IMR-90 (cell line): ENCODE measurements at regions not wholly inside any gene's neighbourhood (a gene's known extent, or its start where the extent isn't known, plus 50 kb on each side); places are given as distances from the start of the nearest gene placed in this dataset.

Experiments used
- ATAC-seq: fragments of 200-7000 bp; cut with Tn5 transposase; 2 replicates; pipeline ENCODE4 v1.9.1; 2020; ENCODE audit warnings: low read depth, mild to moderate bottlenecking, moderate library complexity
- BruUV-seq: library from RNA; stranded (reverse); fragments of 400-500 nt; replicated peaks from 2 replicates; lab custom pipeline; 2021; lab: Mats Ljungman, UMichigan
- CTCF ChIA-PET: fragments of 300-600 bp; formaldehyde crosslinking; extraction: SDS; loops from one replicate; lab custom pipeline; 2021; ENCODE audit warnings: antibody characterized with exemption; lab: Yijun Ruan, JAX
- POLR2A ChIA-PET: fragments of 300-600 bp; sonication (Branson Sonifier 250); formaldehyde crosslinking; loops from one replicate; lab custom pipeline; 2022; ENCODE audit warnings: antibody characterized with exemption; ENCODE audit not compliant: unreplicated experiment; lab: Charles Lee
- DNase-seq: peaks from one replicate; pipeline ENCODE4 v3.0.0; 2013
- H2AFZ ChIP-seq: replicated peaks from 2 replicates; pipeline ENCODE3; 2013; ENCODE audit warnings: low read length, mild to moderate bottlenecking; ENCODE audit not compliant: poor library complexity
- H2AK5ac ChIP-seq: 2 replicates; pipeline ENCODE4 v1.6.1; 2013; ENCODE audit warnings: low read depth, low read length, inconsistent platforms
- H2AK9ac ChIP-seq: replicated peaks from 2 replicates; pipeline ENCODE3; 2013; ENCODE audit warnings: mild to moderate bottlenecking, low read depth, low read length, moderate library complexity; ENCODE audit not compliant: poor library complexity
- H2BK120ac ChIP-seq: 2 replicates; pipeline ENCODE4 v1.6.1; 2013; ENCODE audit warnings: low read depth, low read length, inconsistent platforms
- H2BK15ac ChIP-seq: 3 replicates; pipeline ENCODE4 v1.6.1; 2013; ENCODE audit warnings: low read depth, low read length, inconsistent platforms
- H2BK20ac ChIP-seq: 2 replicates; pipeline ENCODE4 v1.6.1; 2013; ENCODE audit warnings: low read depth, mild to moderate bottlenecking, inconsistent platforms, low read length, moderate library complexity
- H2BK5ac ChIP-seq: 2 replicates; pipeline ENCODE4 v1.6.1; 2013; ENCODE audit warnings: mild to moderate bottlenecking, low read depth, low read length, inconsistent platforms; ENCODE audit not compliant: poor library complexity, severe bottlenecking
- H3K14ac ChIP-seq: replicated peaks from 2 replicates; pipeline ENCODE4 v1.6.1; 2013; ENCODE audit warnings: low read depth, low read length, inconsistent platforms
- H3K18ac ChIP-seq: 2 replicates; pipeline ENCODE4 v1.6.1; 2013; ENCODE audit warnings: low read depth, low read length, control low read depth
- H3K23ac ChIP-seq: 2 replicates; pipeline ENCODE4 v1.6.1; 2013; ENCODE audit warnings: low read depth, low read length, inconsistent platforms
- H3K27ac ChIP-seq: 2 replicates; pipeline ENCODE4 v1.5.1; 2013; ENCODE audit warnings: mild to moderate bottlenecking, control low read depth, low read length; ENCODE audit not compliant: insufficient read depth
- H3K27me3 ChIP-seq: 2 replicates; pipeline ENCODE4 v1.6.1; 2013; ENCODE audit warnings: low read length; ENCODE audit not compliant: control insufficient read depth, insufficient read depth
- H3K36me3 ChIP-seq: 2 replicates; pipeline ENCODE4 v1.6.1; 2013; ENCODE audit warnings: low read length, mixed read lengths; ENCODE audit not compliant: control insufficient read depth, insufficient read depth
- H3K4ac ChIP-seq: 2 replicates; pipeline ENCODE4 v1.6.1; 2013; ENCODE audit warnings: low read depth, low read length, inconsistent platforms
- H3K4me1 ChIP-seq: 2 replicates; pipeline ENCODE4 v1.6.1; 2013; ENCODE audit warnings: low read length, mixed read lengths; ENCODE audit not compliant: control insufficient read depth, insufficient read depth
- H3K4me2 ChIP-seq: 2 replicates; pipeline ENCODE4 v1.6.1; 2013; ENCODE audit warnings: low read depth, mild to moderate bottlenecking, control low read depth, low read length, moderate library complexity
- H3K4me3 ChIP-seq: 2 replicates; pipeline ENCODE4 v1.5.1; 2013; ENCODE audit warnings: low read depth, mild to moderate bottlenecking, control low read depth, low read length, moderate library complexity; ENCODE audit not compliant: insufficient read depth
- H3K56ac ChIP-seq: 2 replicates; pipeline ENCODE4 v1.6.1; 2013; ENCODE audit warnings: low read length, inconsistent platforms; ENCODE audit not compliant: insufficient read depth; ENCODE audit errors: extremely low read depth
- H3K79me1 ChIP-seq, 2 experiments: 2 replicates each; pipeline ENCODE4 v1.6.1; 2013; ENCODE audit warnings: low read length in 2 of 2, inconsistent platforms in 1 of 2, low read depth in 1 of 2
- H3K9ac ChIP-seq: 2 replicates; pipeline ENCODE4 v1.6.1; 2013; ENCODE audit warnings: low read depth, low read length, control low read depth
- H3K9me1 ChIP-seq: 2 replicates; pipeline ENCODE4 v1.6.1; 2013; ENCODE audit warnings: low read length, inconsistent platforms; ENCODE audit not compliant: insufficient read depth
- H3K9me3 ChIP-seq: 2 replicates; pipeline ENCODE4 v1.6.1; 2013; ENCODE audit warnings: low read length; ENCODE audit not compliant: control insufficient read depth, insufficient read depth
- H4K20me1 ChIP-seq: 2 replicates; pipeline ENCODE4 v1.6.1; 2013; ENCODE audit warnings: low read length, inconsistent platforms; ENCODE audit not compliant: insufficient read depth
- H4K5ac ChIP-seq: 2 replicates; pipeline ENCODE4 v1.6.1; 2013; ENCODE audit warnings: mild to moderate bottlenecking, low read depth, low read length, control low read depth
- H4K8ac ChIP-seq, 2 experiments: 2 replicates each; pipeline ENCODE4 v1.6.1; 2013; ENCODE audit warnings: low read depth in 2 of 2, low read length in 2 of 2, control low read depth in 1 of 2, inconsistent platforms in 1 of 2
- H4K91ac ChIP-seq: 2 replicates; pipeline ENCODE4 v1.6.1; 2013; ENCODE audit warnings: low read depth, low read length, inconsistent platforms; ENCODE audit not compliant: insufficient read depth
- BHLHE40 ChIP-seq: fragments of 150-350 bp; IDR thresholded peaks from 2 replicates; pipeline ENCODE4 v1.6.1; 2016; ENCODE audit warnings: mild to moderate bottlenecking, low read depth, low read length
- CEBPB ChIP-seq: IDR thresholded peaks from 2 replicates; pipeline ENCODE4 v1.6.1; 2012; ENCODE audit warnings: low read depth, low read length, improper control_type of control experiment
- CHD1 ChIP-seq: IDR thresholded peaks from 2 replicates; pipeline ENCODE4 v1.6.1; 2012; ENCODE audit warnings: low read depth, low read length, improper control_type of control experiment
- CTCF ChIP-seq: conservative IDR thresholded peaks from 2 replicates; pipeline ENCODE4 v1.5.1; 2012; ENCODE audit warnings: mild to moderate bottlenecking, low read depth, low read length, improper control_type of control experiment
- ELK1 ChIP-seq: fragments of 150-350 bp; IDR thresholded peaks from 2 replicates; pipeline ENCODE4 v1.6.1; 2016; ENCODE audit warnings: low read depth, mild to moderate bottlenecking, low read length, moderate library complexity, borderline replicate concordance
- FOS ChIP-seq: fragments of 150-350 bp; IDR thresholded peaks from 2 replicates; pipeline ENCODE4 v1.6.1; 2016; ENCODE audit warnings: low read depth, low read length
- MAFK ChIP-seq: IDR thresholded peaks from 2 replicates; pipeline ENCODE4 v1.6.1; 2012; ENCODE audit warnings: low read depth, low read length, improper control_type of control experiment
- MAZ ChIP-seq: IDR thresholded peaks from 2 replicates; pipeline ENCODE4 v1.6.1; 2012; ENCODE audit warnings: low read depth, mild to moderate bottlenecking, low read length, improper control_type of control experiment, moderate library complexity, borderline replicate concordance
- MXI1 ChIP-seq: IDR thresholded peaks from 2 replicates; pipeline ENCODE4 v1.6.1; 2012; ENCODE audit warnings: low read depth, mild to moderate bottlenecking, low read length, moderate library complexity, borderline replicate concordance
- NFE2L2 ChIP-seq: fragments of 150-350 bp; IDR thresholded peaks from 2 replicates; pipeline ENCODE4 v1.6.1; 2016; ENCODE audit warnings: low read depth, mild to moderate bottlenecking, low read length
- POLR2A ChIP-seq: IDR thresholded peaks from 2 replicates; pipeline ENCODE4 v1.6.1; 2012; ENCODE audit warnings: mild to moderate bottlenecking, low read depth, low read length
- RAD21 ChIP-seq: IDR thresholded peaks from 2 replicates; pipeline ENCODE4 v1.6.1; 2012; ENCODE audit warnings: low read length, improper control_type of control experiment
- RCOR1 ChIP-seq: IDR thresholded peaks from 2 replicates; pipeline ENCODE4 v1.6.1; 2012; ENCODE audit warnings: mild to moderate bottlenecking, low read length, improper control_type of control experiment; ENCODE audit not compliant: insufficient replicate concordance
- RFX5 ChIP-seq: IDR thresholded peaks from 2 replicates; pipeline ENCODE4 v1.8.0; 2012; ENCODE audit warnings: low read depth, mild to moderate bottlenecking, low read length, moderate library complexity
- USF2 ChIP-seq: fragments of 150-350 bp; IDR thresholded peaks from 2 replicates; pipeline ENCODE4 v1.6.1; 2017; ENCODE audit warnings: mild to moderate bottlenecking, antibody characterized with exemption, low read length, low read depth
- WGBS, 2 experiments: methylation state at CpG; one replicate each; pipeline versions ENCODE4 v1.1.5 to v1.1.7; 2013; ENCODE audit warnings: missing lambda C conversion rate in 2 of 2; ENCODE audit not compliant: insufficient read length in 1 of 2; ENCODE audit errors: extremely low coverage in 2 of 2; 5-methylcytosine and 5-hydroxymethylcytosine counted together
- dilution Hi-C: fragments of 300-500 bp; cut with HindIII; formaldehyde crosslinking; loops from one replicate; pipeline ENCODE4 v1.14.3; 2018; ENCODE audit warnings: low sequenced_read_pairs; ENCODE audit not compliant: unreplicated experiment
- in situ Hi-C: fragments of 300-500 bp; cut with MboI; formaldehyde crosslinking; loops from 3 replicates; pipeline ENCODE4 v1.14.3; 2019; ENCODE audit warnings: low sequenced_read_pairs, inconsistent platforms, mixed read lengths
- intact Hi-C: fragments of 100-400 bp; cut with micrococcal nuclease; formaldehyde crosslinking; loops from 2 replicates; pipeline ENCODE4 v1.10.0; 2022

DNA sequence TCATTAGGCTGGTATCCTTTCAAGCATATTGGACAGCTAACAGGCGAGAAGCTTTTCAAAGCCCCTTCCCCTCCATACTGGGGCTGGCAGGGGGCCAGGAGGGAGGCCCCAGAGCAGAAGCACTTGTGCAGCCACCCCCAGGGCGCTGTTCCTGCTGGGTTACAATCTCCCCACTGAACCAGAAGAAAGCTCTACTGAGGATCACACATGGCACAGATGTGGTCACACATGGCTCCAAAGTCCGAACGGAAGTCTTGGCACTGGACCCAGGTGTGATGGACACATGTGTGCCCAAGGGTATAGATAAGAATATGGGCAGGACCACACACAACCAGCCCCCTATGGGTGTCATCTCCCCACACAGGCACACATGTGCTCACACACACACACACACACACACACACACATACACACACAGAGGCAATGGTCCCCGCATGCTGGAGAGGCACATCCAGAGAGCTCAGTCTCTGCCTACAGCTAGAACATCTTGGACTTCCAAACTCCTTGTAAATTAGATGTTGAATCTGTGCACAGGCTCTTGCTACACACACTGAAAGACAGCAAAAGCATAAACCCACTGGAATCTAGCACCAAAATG, 56.4 kb downstream of the TTC32 start:
- Histone ChIP-seq H3K79me1 (no peaks in the 10 kb centered on the region), H2AK9ac (no peak overlapping the region), H4K91ac (no peak overlapping the region), H4K20me1 (no peaks in the 10 kb centered on the region), H3K9ac (no peak overlapping the region), H3K27ac (no peak overlapping the region), H4K5ac (no peak overlapping the region), H2AK5ac (no peak overlapping the region), H3K18ac (no peak overlapping the region), H3K9me1 (no peaks in the 10 kb centered on the region), H2BK15ac (no peak overlapping the region), H3K27me3 (peaks cover 19% of the 10 kb centered on the region), H3K9me3 (no peaks in the 10 kb centered on the region; the same call in 1 of the 2 replicates), H2BK120ac (no peak overlapping the region), H3K56ac (no peak overlapping the region), H2AFZ (no peak overlapping the region), H3K36me3 (no peaks in the 10 kb centered on the region), H3K4me3 (no peak overlapping the region), H4K8ac (no peak overlapping the region), H3K4me2 (no peak overlapping the region), H3K4ac (no peak overlapping the region), H3K14ac (no peak overlapping the region), H2BK5ac (no peak overlapping the region), H3K23ac (no peak overlapping the region), H2BK20ac (no peak overlapping the region), H3K4me1 (no peaks in the 10 kb centered on the region)
- dilution Hi-C loops = no loop called here
- in situ Hi-C loops = no loop called here
- ChIA-PET CTCF (no interaction called here), POLR2A (no interaction called here)
- WGBS, 2 experiments = no CpG with 5 or more reads among the region's 5 CpGs
- no peak for ATAC-seq
- no peak for DNase-seq
- no TSS peak for BruUV-seq
- intact Hi-C loops = no loop called here
- no peak for TF ChIP-seq USF2
- TF ChIP-seq RAD21 = no peak
- TF ChIP-seq CHD1 = no peak
- TF ChIP-seq MAZ = no peak
- TF ChIP-seq RCOR1 = no peak
- TF ChIP-seq POLR2A = no peak
- TF ChIP-seq BHLHE40 = no peak
- TF ChIP-seq MAFK = no peak
- TF ChIP-seq FOS = no peak
- no peak for TF ChIP-seq CEBPB
- TF ChIP-seq ELK1 = no peak
- no peak for TF ChIP-seq MXI1
- TF ChIP-seq CTCF = no peak
- no peak for TF ChIP-seq RFX5
- TF ChIP-seq NFE2L2 = no peak
